Transverse colon (tissue), 4 donors: ENCODE measurements at regions not wholly inside any gene's neighbourhood (a gene's known extent, or its start where the extent isn't known, plus 50 kb on each side); places are given as distances from the start of the nearest gene placed in this dataset.

Source experiments
- DNase-seq: peaks from one replicate; pipeline ENCODE4 v3.0.0-alpha.2; 2019
- H3K27ac ChIP-seq, 4 donors: fragments of 200-600 bp; sonication (generic); 2 replicates each; pipeline ENCODE4 v1.5.1; 2016 to 2018; ENCODE audit warnings: inconsistent platforms in 4 of 4
- H3K27me3 ChIP-seq: fragments of 200-600 bp; sonication (generic); 2 replicates; pipeline ENCODE4 v1.5.1; 2017; ENCODE audit warnings: inconsistent platforms
- H3K36me3 ChIP-seq, 4 donors: fragments of 200-600 bp; sonication (generic); 2 replicates each; pipeline ENCODE4 v1.5.1; 2017 to 2019; ENCODE audit warnings: inconsistent platforms in 4 of 4
- H3K4me1 ChIP-seq, 4 donors: fragments of 200-600 bp; sonication (generic); 2 replicates each; pipeline ENCODE4 v1.5.1; 2017 to 2020; ENCODE audit warnings: inconsistent platforms in 4 of 4
- H3K4me3 ChIP-seq, 4 donors: fragments of 200-600 bp; sonication (generic); 1 replicate in 1 of 4; 2 replicates in 3 of 4; pipeline versions ENCODE4 v1.5.1 to v1.6.1; 2017 to 2019; ENCODE audit warnings: inconsistent platforms in 4 of 4
- H3K9me3 ChIP-seq, 2 donors: fragments of 200-600 bp; sonication (generic); 2 replicates each; pipeline ENCODE4 v1.5.1; 2017 to 2019; ENCODE audit warnings: inconsistent platforms in 2 of 2
- EP300 ChIP-seq: sonication (generic); formaldehyde crosslinking; IDR thresholded peaks from one replicate; pipeline ENCODE4 v1.6.1; 2017; ENCODE audit warnings: antibody characterized with exemption, low read depth
- POLR2A ChIP-seq: fragments of 450-650 bp; IDR thresholded peaks from one replicate; pipeline ENCODE4 v1.6.1; 2016; ENCODE audit warnings: antibody characterized with exemption, mild to moderate bottlenecking, moderate library complexity
- POLR2AphosphoS5 ChIP-seq, 3 donors: sonication (generic); formaldehyde crosslinking; IDR thresholded peaks; one replicate each; pipeline ENCODE4 v1.6.1; 2016; ENCODE audit warnings: antibody characterized with exemption in 3 of 3
- WGBS, 2 donors: methylation state at CpG; one replicate each; pipeline ENCODE4 v1.1.5; 2018; ENCODE audit warnings: low coverage in 1 of 2; 5-methylcytosine and 5-hydroxymethylcytosine counted together
- in situ Hi-C, 4 donors: fragments of 200-750 bp; cut with MboI; loops; one replicate each; pipeline versions ENCODE4 v1.15.0 to v1.15.1; 2017; ENCODE audit warnings: low sequenced_read_pairs in 3 of 4, low pct_ligation_motif_present in 1 of 4, low pct_unique_long_range_greater_than_20kb in 1 of 4
- intact Hi-C: fragments of 100-400 bp; cut with DNase I; formaldehyde crosslinking; loops from one replicate; pipeline ENCODE4 v1.15.1; 2023; ENCODE audit warnings: low total_unique reads
- TF ChIP-seq, protein P1 (sequence below), 5 experiments: fragments of 200-600 bp in 3 of 5; fragments of 450-650 bp in 2 of 5; sonication (generic) in 3 of 5; IDR thresholded peaks; 1 replicate in 2 of 5; 2 replicates in 3 of 5; pipeline ENCODE4 v1.5.1; 2016 to 2017; ENCODE audit warnings: antibody characterized with exemption in 5 of 5, inconsistent platforms in 3 of 5, mild to moderate bottlenecking in 2 of 5, moderate library complexity in 1 of 5

DNA sequence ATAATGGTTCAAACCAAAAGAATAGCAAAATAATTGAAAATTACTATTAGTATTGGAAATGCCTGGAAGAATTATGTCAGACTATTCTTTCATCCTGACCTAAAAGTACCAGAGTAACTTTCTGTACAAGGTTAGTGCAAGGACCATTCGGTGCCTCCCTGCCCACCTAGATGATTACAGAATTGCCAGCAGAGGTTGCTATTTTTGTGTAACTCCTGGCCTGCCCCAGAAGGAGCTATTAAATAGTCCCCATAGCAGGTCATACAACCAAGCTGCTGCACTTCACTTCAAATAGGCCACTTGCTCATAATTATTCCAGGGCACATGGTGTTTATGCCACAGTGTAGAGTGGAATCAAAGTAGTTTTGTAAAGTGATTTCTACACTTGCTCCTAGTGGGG lies 831.1 kb upstream of the PABPC4L start:
- Histone ChIP-seq H3K27me3 (no peaks in the 10 kb centered on the region), H3K4me3 (no peak overlapping the region), H3K4me1 (no peaks in the 10 kb centered on the region), H3K36me3 (no peaks in the 10 kb centered on the region), H3K9me3 (no peaks in the 10 kb centered on the region), H3K27ac (no peak overlapping the region)
- TF ChIP-seq, protein P1, sequence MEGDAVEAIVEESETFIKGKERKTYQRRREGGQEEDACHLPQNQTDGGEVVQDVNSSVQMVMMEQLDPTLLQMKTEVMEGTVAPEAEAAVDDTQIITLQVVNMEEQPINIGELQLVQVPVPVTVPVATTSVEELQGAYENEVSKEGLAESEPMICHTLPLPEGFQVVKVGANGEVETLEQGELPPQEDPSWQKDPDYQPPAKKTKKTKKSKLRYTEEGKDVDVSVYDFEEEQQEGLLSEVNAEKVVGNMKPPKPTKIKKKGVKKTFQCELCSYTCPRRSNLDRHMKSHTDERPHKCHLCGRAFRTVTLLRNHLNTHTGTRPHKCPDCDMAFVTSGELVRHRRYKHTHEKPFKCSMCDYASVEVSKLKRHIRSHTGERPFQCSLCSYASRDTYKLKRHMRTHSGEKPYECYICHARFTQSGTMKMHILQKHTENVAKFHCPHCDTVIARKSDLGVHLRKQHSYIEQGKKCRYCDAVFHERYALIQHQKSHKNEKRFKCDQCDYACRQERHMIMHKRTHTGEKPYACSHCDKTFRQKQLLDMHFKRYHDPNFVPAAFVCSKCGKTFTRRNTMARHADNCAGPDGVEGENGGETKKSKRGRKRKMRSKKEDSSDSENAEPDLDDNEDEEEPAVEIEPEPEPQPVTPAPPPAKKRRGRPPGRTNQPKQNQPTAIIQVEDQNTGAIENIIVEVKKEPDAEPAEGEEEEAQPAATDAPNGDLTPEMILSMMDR (IDR thresholded peaks at IDR 0.05) = no peak
- TF ChIP-seq POLR2A (no peak), POLR2AphosphoS5 (IDR thresholded peaks at IDR 0.05) (no peak), EP300 (no peak)
- intact Hi-C loops (no loop called here), in situ Hi-C loops (loop anchor here in 1 of 4 donors (25.0 kb wide), 1 partner anchor 105 kb away; no protein-coding TSS in a partner anchor)
- 62% methylated on average over 1 of the region's 1 CpG; no CpG with 5 or more reads in 1 of the 2 donors for WGBS, 2 donors
- DNase-seq = no peak

GRCh38 chr4:135015771-135016170 lies 814.2 kb upstream of the PABPC4L start:
- Histone ChIP-seq H3K27me3 (no peaks in the 10 kb centered on the region), H3K4me1 (no peaks in the 10 kb centered on the region), H3K9me3 (no peaks in the 10 kb centered on the region), H3K36me3 (no peaks in the 10 kb centered on the region), H3K4me3 (no peak overlapping the region), H3K27ac (no peak overlapping the region)
- intact Hi-C loops (no loop called here), in situ Hi-C loops (no loop called here)
- TF ChIP-seq POLR2A (no peak), EP300 (no peak), POLR2AphosphoS5 (IDR thresholded peaks at IDR 0.05) (no peak)
- TF ChIP-seq, protein P1 (IDR thresholded peaks at IDR 0.05) = no peak
- DNase-seq = no peak
- 74 to 81% methylated on average over 5 of the region's 5 CpGs for WGBS, 2 donors

DNA sequence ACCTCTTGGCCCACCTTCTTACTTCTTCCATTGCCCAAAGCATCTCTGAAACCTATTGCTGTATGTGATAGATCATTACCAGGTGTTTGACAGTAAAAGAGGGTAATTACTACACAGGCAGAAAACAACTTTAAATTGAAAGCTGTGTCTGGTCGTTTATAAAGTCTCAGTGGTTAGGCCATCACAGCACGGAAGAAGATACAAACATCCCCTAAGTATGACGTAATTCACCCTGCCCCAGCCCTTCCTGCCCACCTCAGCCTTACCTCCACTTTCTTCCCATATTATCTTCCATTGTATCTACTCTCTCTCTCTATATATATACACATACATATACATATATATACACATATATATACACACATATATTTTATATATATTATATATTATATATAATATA lies 805.8 kb upstream of the PABPC4L start:
- 66 to 81% methylated on average over 3 of the region's 3 CpGs for WGBS, 2 donors
- no peaks in the 10 kb centered on the region for H3K36me3 ChIP-seq
- no peak overlapping the region for H3K27ac ChIP-seq
- H3K4me3 ChIP-seq = no peak overlapping the region
- H3K4me1 ChIP-seq = no peaks in the 10 kb centered on the region
- TF ChIP-seq POLR2AphosphoS5 (IDR thresholded peaks at IDR 0.05) = no peak
- TF ChIP-seq, protein P1 (IDR thresholded peaks at IDR 0.05) = no peak
- TF ChIP-seq EP300 = no peak
- no peaks in the 10 kb centered on the region for H3K27me3 ChIP-seq
- in situ Hi-C loops (no loop called here), intact Hi-C loops (no loop called here)
- no peak for DNase-seq
- H3K9me3 ChIP-seq = no peaks in the 10 kb centered on the region

DNA sequence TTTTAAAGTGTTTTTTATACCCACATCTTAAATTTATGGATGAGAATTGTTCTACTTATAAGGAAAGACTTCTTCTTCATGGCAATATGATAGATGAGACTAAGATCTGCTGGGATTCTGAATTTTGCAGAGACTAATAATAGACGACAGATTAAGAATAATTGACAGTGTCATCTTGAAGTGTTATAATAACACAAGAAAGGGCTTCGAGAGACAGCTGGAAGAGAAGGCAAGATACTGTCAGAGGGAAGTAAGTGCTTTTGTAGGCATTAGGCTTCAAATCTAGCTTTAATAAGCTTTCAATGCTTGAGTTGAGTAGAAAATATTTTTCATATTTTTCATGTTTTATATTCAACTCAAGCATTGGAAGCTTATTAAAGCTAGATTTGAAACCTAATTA lies 797.6 kb upstream of the PABPC4L start:
- no peak overlapping the region for H3K4me3 ChIP-seq
- TF ChIP-seq POLR2AphosphoS5 (IDR thresholded peaks at IDR 0.05) = no peak
- TF ChIP-seq, protein P1 (IDR thresholded peaks at IDR 0.05) = no peak
- TF ChIP-seq EP300 = no peak
- TF ChIP-seq POLR2A = no peak
- no peaks in the 10 kb centered on the region for H3K27me3 ChIP-seq
- DNase-seq = no peak
- H3K27ac ChIP-seq = no peak overlapping the region
- H3K36me3 ChIP-seq = no peaks in the 10 kb centered on the region
- no peaks in the 10 kb centered on the region for H3K9me3 ChIP-seq
- in situ Hi-C loops = no loop called here
- 70 to 73% methylated on average over 2 of the region's 2 CpGs for WGBS, 2 donors
- intact Hi-C loops = no loop called here
- H3K4me1 ChIP-seq = no peaks in the 10 kb centered on the region
